Ovary (tissue), 7 donors: ENCODE measurements at regions not wholly inside any gene's neighbourhood (a gene's known extent, or its start where the extent isn't known, plus 50 kb on each side); places are given as distances from the start of the nearest gene placed in this dataset.

Experiments
- DNase-seq, 5 donors: peaks; one replicate each; pipeline ENCODE4 v3.0.0-alpha.2; 2019 to 2020
- H3K27ac ChIP-seq, 2 donors: fragments of 200-600 bp; one replicate each; pipeline versions ENCODE4 v1.5.1 to v1.8.0; 2019 to 2022
- H3K27me3 ChIP-seq: fragments of 200-600 bp; one replicate; pipeline ENCODE4 v1.8.0; 2022
- H3K36me3 ChIP-seq: fragments of 200-600 bp; sonication (generic); one replicate; pipeline ENCODE4 v1.5.1; 2019
- H3K4me1 ChIP-seq: one replicate; pipeline ENCODE4 v1.8.1; 2013; ENCODE audit warnings: mild to moderate bottlenecking, moderate library complexity; ENCODE audit not compliant: insufficient read depth
- H3K4me3 ChIP-seq: fragments of 200-600 bp; sonication (generic); one replicate; pipeline ENCODE4 v1.5.1; 2017
- H3K9me3 ChIP-seq, 2 donors: fragments of 200-600 bp in 1 of 2; sonication (generic) in 1 of 2; one replicate each; pipeline versions ENCODE4 v1.5.1 to v1.8.1; 2013 to 2019; ENCODE audit warnings: mild to moderate bottlenecking in 1 of 2, moderate library complexity in 1 of 2
- CTCF ChIP-seq, 3 donors: fragments of 450-650 bp in 2 of 3; fragments of 200-600 bp in 1 of 3; IDR thresholded peaks; one replicate each; pipeline versions ENCODE4 v1.5.1 to v1.8.0; 2016 to 2022; ENCODE audit warnings: antibody characterized with exemption in 3 of 3, mild to moderate bottlenecking in 1 of 3
- EP300 ChIP-seq: sonication (generic); formaldehyde crosslinking; IDR thresholded peaks from one replicate; pipeline ENCODE4 v1.6.1; 2017; ENCODE audit warnings: antibody characterized with exemption
- POLR2A ChIP-seq: fragments of 450-650 bp; IDR thresholded peaks from one replicate; pipeline ENCODE4 v1.6.1; 2017; ENCODE audit warnings: antibody characterized with exemption, mild to moderate bottlenecking, moderate library complexity
- WGBS, 3 donors: extraction: QIAGEN DNeasy Blood & Tissue Kit in 1 of 3; methylation state at CpG; one replicate each; pipeline versions ENCODE4 v1.1.5 to v1.1.7; 2013 to 2017; 5-methylcytosine and 5-hydroxymethylcytosine counted together
- intact Hi-C, 4 donors: fragments of 100-400 bp; cut with DNase I; formaldehyde crosslinking; loops; one replicate each; pipeline versions ENCODE4 v1.11.0 to v1.15.1; 2022 to 2023
- donor health status: DM: no; HTN: no; CAD: no; lungs with moderate emphysema.
- donor health status: DM: no; HTN: no; CAD: no.
- donor health status: Bipolar disorder and iron deficiency.
- donor health status: DM: no; HTN: no; CAD: no.
- donor health status: DM: yes; HTN: yes; CAD: no.

- TF ChIP-seq EP300, result no peak
- no peak for TF ChIP-seq POLR2A
- no peak for TF ChIP-seq CTCF (IDR thresholded peaks at IDR 0.05)
Observed at GRCh38 chr6:12436224-12436623, 146.1 kb downstream of the EDN1 start.

GRCh38 chr6:12436683-12437082 is 146.5 kb downstream of the EDN1 start:
- no peaks in the 10 kb centered on the region for H3K4me1 ChIP-seq
- intact Hi-C loops, result no loop called here
- no peak for DNase-seq
- H3K9me3 ChIP-seq, result no peaks in the 10 kb centered on the region
- H3K27ac ChIP-seq, result no peak overlapping the region
- 51 to 95% (median 92%) methylated on average over 1 of the region's 1 CpG for WGBS, 3 donors
- H3K36me3 ChIP-seq, result no peaks in the 10 kb centered on the region
- H3K4me3 ChIP-seq, result no peak overlapping the region
- H3K27me3 ChIP-seq, result no peaks in the 10 kb centered on the region
- no peak for TF ChIP-seq EP300

More at GRCh38 chr6:12436224-12436623, 146.1 kb downstream of the EDN1 start:
- intact Hi-C loops, result no loop called here
- no peaks in the 10 kb centered on the region for H3K9me3 ChIP-seq
- H3K4me3 ChIP-seq, result no peak overlapping the region
- no peaks in the 10 kb centered on the region for H3K4me1 ChIP-seq
- H3K27me3 ChIP-seq, result no peaks in the 10 kb centered on the region
- WGBS, 3 donors, result 23 to 44% (median 29%) methylated on average over 3 of the region's 3 CpGs
- no peak for DNase-seq
- H3K27ac ChIP-seq, result no peak overlapping the region
- no peaks in the 10 kb centered on the region for H3K36me3 ChIP-seq

GRCh38 chr6:12439296-12439695 is 149.1 kb downstream of the EDN1 start:
- no peak for DNase-seq
- intact Hi-C loops, result no loop called here
- H3K27ac ChIP-seq, result no peak overlapping the region
- no peaks in the 10 kb centered on the region for H3K27me3 ChIP-seq
- H3K4me1 ChIP-seq, result no peaks in the 10 kb centered on the region
- no peaks in the 10 kb centered on the region for H3K36me3 ChIP-seq
- TF ChIP-seq POLR2A, result no peak
- TF ChIP-seq CTCF (IDR thresholded peaks at IDR 0.05), result no peak
- no peak for TF ChIP-seq EP300
- no peak overlapping the region for H3K4me3 ChIP-seq
- H3K9me3 ChIP-seq, result no peaks in the 10 kb centered on the region

- intact Hi-C loops, result no loop called here
Observed at GRCh38 chr6:12440981-12441380, 150.8 kb downstream of the EDN1 start.

GRCh38 chr6:12442455-12442854 is 152.3 kb downstream of the EDN1 start:
- WGBS, 3 donors, result 55 to 60% (median 59%) methylated on average over 4 of the region's 4 CpGs
- TF ChIP-seq EP300, result no peak
- no peak for TF ChIP-seq POLR2A
- no peak for TF ChIP-seq CTCF (IDR thresholded peaks at IDR 0.05)
- H3K4me1 ChIP-seq, result no peaks in the 10 kb centered on the region
- H3K27me3 ChIP-seq, result no peaks in the 10 kb centered on the region
- no peak overlapping the region for H3K4me3 ChIP-seq
- no peaks in the 10 kb centered on the region for H3K9me3 ChIP-seq
- intact Hi-C loops, result no loop called here
- no peak for DNase-seq
- H3K27ac ChIP-seq, result no peak overlapping the region
- no peaks in the 10 kb centered on the region for H3K36me3 ChIP-seq

More at GRCh38 chr6:12440981-12441380, 150.8 kb downstream of the EDN1 start:
- H3K4me1 ChIP-seq, result no peaks in the 10 kb centered on the region
- no peak overlapping the region for H3K4me3 ChIP-seq
- H3K27ac ChIP-seq, result no peak overlapping the region
- no peak for DNase-seq
- H3K36me3 ChIP-seq, result no peaks in the 10 kb centered on the region
- WGBS, 3 donors, result 61 to 75% (median 74%) methylated on average over 3 of the region's 3 CpGs
- H3K9me3 ChIP-seq, result no peaks in the 10 kb centered on the region
- H3K27me3 ChIP-seq, result no peaks in the 10 kb centered on the region
- TF ChIP-seq POLR2A (no peak), CTCF (IDR thresholded peaks at IDR 0.05) (no peak), EP300 (no peak)
